B cell (primary cell): ENCODE measurements at regions not wholly inside any gene's neighbourhood (a gene's known extent, or its start where the extent isn't known, plus 50 kb on each side); places are given as distances from the start of the nearest gene placed in this dataset.

ENCODE experiments used
- ATAC-seq: fragments of 200-7000 bp; cut with Tn5 transposase; one replicate; pipeline ENCODE4 v1.10.0; 2021; ENCODE audit warnings: low read depth, mild to moderate bottlenecking, moderate number of reproducible peaks, moderate library complexity
- CTCF ChIA-PET: fragments of 350-600 bp; sonication (Branson Sonifier 250); formaldehyde crosslinking; loops from one replicate; lab custom pipeline; 2021; ENCODE audit warnings: antibody characterized with exemption, inconsistent platforms; lab: Charles Lee
- POLR2A ChIA-PET: fragments of 350-600 bp; sonication (Branson Sonifier 250); formaldehyde crosslinking; loops from one replicate; lab custom pipeline; 2021; ENCODE audit warnings: antibody characterized with exemption; lab: Charles Lee
- DNase-seq: peaks from one replicate; pipeline ENCODE4 v3.0.0; 2013
- H2AFZ ChIP-seq: 2 replicates; pipeline ENCODE4 v1.6.1; 2012; ENCODE audit warnings: mild to moderate bottlenecking, low read depth, low read length; ENCODE audit not compliant: insufficient read depth, poor library complexity, severe bottlenecking
- H3K27ac ChIP-seq, 2 donors: 1 replicate in 1 of 2; 2 replicates in 1 of 2; pipeline ENCODE4 v1.5.1; 2012 to 2013; ENCODE audit warnings: low read length in 2 of 2, mild to moderate bottlenecking in 2 of 2, moderate library complexity in 1 of 2
- H3K27me3 ChIP-seq, 4 experiments: fragments of 200-600 bp in 1 of 4; sonication (generic) in 1 of 4; replicated peaks in 1 of 4; 1 replicate in 2 of 4; 2 replicates in 2 of 4; pipeline versions ENCODE4 v1.6.1 to v1.7.0; 2013 to 2016; ENCODE audit warnings: low read length in 3 of 4, mild to moderate bottlenecking in 2 of 4, mixed read lengths in 1 of 4, moderate library complexity in 1 of 4; ENCODE audit not compliant: insufficient read depth in 4 of 4, control insufficient read depth in 3 of 4; ENCODE audit errors: control extremely low read depth in 1 of 4
- H3K36me3 ChIP-seq, 2 experiments: replicated peaks in 1 of 2; 1 replicate in 1 of 2; 2 replicates in 1 of 2; pipeline versions ENCODE4 v1.6.1 to v1.7.1; 2013; ENCODE audit warnings: low read length in 1 of 2; ENCODE audit not compliant: insufficient read depth in 2 of 2, control insufficient read depth in 1 of 2; ENCODE audit errors: control extremely low read depth in 1 of 2, extremely low read depth in 1 of 2
- H3K4me1 ChIP-seq, 2 donors: fragments of 200-600 bp in 1 of 2; sonication (generic) in 1 of 2; 1 replicate in 1 of 2; 2 replicates in 1 of 2; pipeline versions ENCODE4 v1.5.1 to v1.6.1; 2013 to 2017; ENCODE audit warnings: low read length in 2 of 2; ENCODE audit not compliant: control insufficient read depth in 2 of 2, insufficient read depth in 2 of 2
- H3K4me2 ChIP-seq: replicated peaks from 2 replicates; pipeline ENCODE3; 2012; ENCODE audit warnings: mild to moderate bottlenecking, low read depth, low read length; ENCODE audit not compliant: poor library complexity, severe bottlenecking
- H3K4me3 ChIP-seq, 5 experiments: fragments of 200-600 bp in 1 of 5; sonication (generic) in 1 of 5; 1 replicate in 3 of 5; 2 replicates in 2 of 5; pipeline versions ENCODE4 v1.5.1 to v1.7.0; 2011 to 2016; ENCODE audit warnings: low read length in 4 of 5, mild to moderate bottlenecking in 4 of 5, low read depth in 2 of 5, control low read depth in 1 of 5, moderate library complexity in 1 of 5; ENCODE audit not compliant: insufficient read depth in 1 of 5; ENCODE audit errors: control extremely low read depth in 1 of 5, extremely low read depth in 1 of 5
- H3K79me2 ChIP-seq: fragments of 200-600 bp; sonication (generic); one replicate; pipeline ENCODE4 v1.6.0; 2016; ENCODE audit warnings: low read length; ENCODE audit not compliant: control insufficient read depth, insufficient read depth
- H3K9ac ChIP-seq: fragments of 200-600 bp; sonication (generic); 2 replicates; pipeline ENCODE4 v1.6.1; 2017; ENCODE audit warnings: mild to moderate bottlenecking, low read length, moderate library complexity
- H3K9me3 ChIP-seq, 3 donors: one replicate each; pipeline versions ENCODE4 v1.6.1 to v1.7.1; 2013; ENCODE audit warnings: low read length in 2 of 3; ENCODE audit not compliant: control insufficient read depth in 2 of 3, insufficient read depth in 1 of 3; ENCODE audit errors: control extremely low read depth in 1 of 3
- H4K20me1 ChIP-seq: 2 replicates; pipeline ENCODE4 v1.6.0; 2012; ENCODE audit warnings: mild to moderate bottlenecking, low read length; ENCODE audit not compliant: insufficient read depth, control insufficient read depth, poor library complexity, severe bottlenecking
- H3K27ac Mint-ChIP-seq: one replicate; pipeline ENCODE4 v1.8.0; 2021; ENCODE audit warnings: mixed read lengths
- H3K27me3 Mint-ChIP-seq: one replicate; pipeline ENCODE4 v1.8.0; 2021; ENCODE audit warnings: mixed read lengths
- H3K4me1 Mint-ChIP-seq: one replicate; pipeline ENCODE4 v1.8.0; 2021; ENCODE audit warnings: mixed read lengths
- H3K4me3 Mint-ChIP-seq: one replicate; pipeline ENCODE4 v1.8.0; 2021; ENCODE audit warnings: mixed read lengths
- H3K9me3 Mint-ChIP-seq: one replicate; pipeline ENCODE4 v1.8.0; 2022; ENCODE audit warnings: mixed read lengths; ENCODE audit not compliant: insufficient read depth
- CTCF ChIP-seq: fragments of 200-600 bp; IDR thresholded peaks from one replicate; pipeline ENCODE4 v1.8.0; 2022; ENCODE audit warnings: antibody characterized with exemption, mild to moderate bottlenecking
- EZH2 ChIP-seq: IDR thresholded peaks from 2 replicates; pipeline ENCODE4 v1.6.1; 2012; ENCODE audit warnings: borderline replicate concordance, low read depth, mild to moderate bottlenecking, moderate library complexity, low read length; ENCODE audit not compliant: insufficient read depth, poor library complexity, severe bottlenecking
- WGBS: methylation state at CpG from one replicate; pipeline ENCODE4 v1.1.5; 2013; ENCODE audit warnings: missing lambda C conversion rate; ENCODE audit not compliant: insufficient coverage; 5-methylcytosine and 5-hydroxymethylcytosine counted together
- intact Hi-C: fragments of 100-400 bp; cut with micrococcal nuclease; formaldehyde crosslinking; loops from one replicate; pipeline ENCODE4 v1.10.0; 2022

DNA sequence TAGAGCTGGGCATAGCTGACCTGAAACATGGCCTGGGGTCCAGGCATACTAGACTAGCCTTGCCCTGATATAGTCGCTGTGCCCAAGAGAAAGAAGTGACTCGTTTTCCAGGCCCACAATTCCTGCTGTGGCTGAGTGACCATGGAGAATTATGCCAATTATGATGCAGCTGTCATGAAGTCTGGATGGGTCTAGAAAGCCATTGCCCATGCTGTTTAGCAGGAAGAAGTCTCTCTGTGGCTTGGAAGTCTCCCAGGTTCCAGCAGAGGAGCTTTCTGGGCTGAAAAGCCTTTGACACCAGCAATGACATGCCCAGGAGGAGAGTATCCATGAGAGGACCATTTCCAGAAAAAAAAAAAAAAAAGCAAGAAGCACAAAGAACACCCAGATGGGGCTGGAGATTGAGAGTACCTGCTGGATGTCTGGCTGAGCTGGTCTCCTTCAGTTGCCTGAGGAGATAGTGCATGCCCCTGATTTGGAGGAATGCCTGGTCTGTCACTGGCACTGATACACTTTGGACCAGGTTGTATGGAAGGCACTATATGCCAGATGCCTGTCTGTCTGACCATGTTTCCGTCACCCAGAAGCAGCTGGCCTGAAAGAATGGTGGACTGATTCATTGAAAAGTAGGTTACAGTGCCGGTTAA lies 128.0 kb upstream of the EPB41L4A start:
- intact Hi-C loops: no loop called here

DNA sequence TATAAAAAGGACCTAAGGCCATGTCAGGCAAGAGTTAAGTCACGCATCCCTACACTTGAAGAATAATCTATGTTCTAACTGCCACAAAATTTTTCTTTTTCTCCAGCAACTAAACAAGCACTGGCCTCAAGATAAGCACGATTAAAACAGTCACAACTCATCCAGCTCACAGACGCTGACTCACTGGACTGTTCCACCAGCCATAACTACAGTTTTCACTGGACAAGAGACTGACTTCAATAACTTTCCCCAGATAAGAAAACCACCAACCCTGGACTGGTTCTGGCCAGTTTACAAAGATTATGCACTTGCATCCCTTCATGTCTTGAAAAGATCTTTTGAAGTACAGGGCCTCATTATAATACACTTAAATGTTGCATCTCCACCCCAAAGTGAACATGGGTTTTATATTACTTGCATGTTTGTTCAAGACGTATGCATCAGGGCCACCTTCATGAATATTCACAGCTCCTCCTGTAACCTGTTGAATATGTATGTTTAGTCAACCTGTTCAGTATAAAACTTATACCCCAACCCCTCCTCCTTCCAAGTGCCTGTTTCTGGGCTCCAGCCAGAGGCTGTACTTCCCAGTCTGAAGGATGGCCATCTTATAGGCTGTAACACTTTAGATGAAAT lies 129.3 kb upstream of the EPB41L4A start:
- no peak for ATAC-seq

More for the DNA sequence above, 128.0 kb upstream of the EPB41L4A start:
- Histone ChIP-seq H3K4me1 (peaks cover 15 to 18% of the 10 kb centered on the region in 2 donors), H3K4me3 (no peak overlapping the region), H3K79me2 (no peaks in the 10 kb centered on the region), H3K27me3 (no peaks in the 10 kb centered on the region), H3K4me2 (no peak overlapping the region), H4K20me1 (no peaks in the 10 kb centered on the region), H3K36me3 (no peaks in the 10 kb centered on the region), H3K9ac (no peak overlapping the region), H2AFZ (no peak overlapping the region), H3K27ac (no peak overlapping the region), H3K9me3 (peaks cover 0 to 3% (median 0%) of the 10 kb centered on the region in 3 donors)
- no peak overlapping the region for H3K27ac Mint-ChIP-seq
- no peak for TF ChIP-seq EZH2
- peaks cover 5% of the 10 kb centered on the region for H3K9me3 Mint-ChIP-seq
- DNase-seq (no peak), ATAC-seq (no peak)
- CTCF ChIA-PET: interaction anchor here (1.3 to 4.2 kb wide), 8 partner anchors 18 to 386 kb away, joined by 3 to 25 read pairs (median 5); no protein-coding TSS in a partner anchor
- H3K4me1 Mint-ChIP-seq: peaks cover 26% of the 10 kb centered on the region
- H3K27me3 Mint-ChIP-seq: no peaks in the 10 kb centered on the region
- POLR2A ChIA-PET: no interaction called here
- WGBS: 92% methylated on average over 4 of the region's 4 CpGs
- no peak overlapping the region for H3K4me3 Mint-ChIP-seq

More for the DNA sequence above, 129.3 kb upstream of the EPB41L4A start:
- WGBS: 60% methylated on average over 3 of the region's 4 CpGs
- Histone ChIP-seq H3K27ac (peak overlapping the region in 1 of 2 donors; percentile 63), H3K9ac (peak overlapping the region; percentile 9), H3K27me3 (no peaks in the 10 kb centered on the region), H3K4me3 (no peak overlapping the region), H2AFZ (peak overlapping the region; percentile 41), H3K79me2 (no peaks in the 10 kb centered on the region), H3K9me3 (peaks cover 0 to 3% (median 0%) of the 10 kb centered on the region in 3 donors), H3K4me2 (peak overlapping the region; percentile 33), H4K20me1 (no peaks in the 10 kb centered on the region), H3K4me1 (peaks cover 15 to 18% of the 10 kb centered on the region in 2 donors), H3K36me3 (no peaks in the 10 kb centered on the region)
- intact Hi-C loops: loop anchor here (2.0 kb wide), 1 partner anchor 16 kb away; no protein-coding TSS in a partner anchor
- H3K27me3 Mint-ChIP-seq: no peaks in the 10 kb centered on the region
- H3K9me3 Mint-ChIP-seq: peaks cover 3% of the 10 kb centered on the region
- peak overlapping the region; percentile 8 for H3K27ac Mint-ChIP-seq
- TF ChIP-seq EZH2: no peak
- TF ChIP-seq CTCF: no peak
- H3K4me3 Mint-ChIP-seq: no peak overlapping the region
- ChIA-PET POLR2A (no interaction called here), CTCF (interaction anchor here (0.6 to 8.5 kb wide), 8 partner anchors 8 to 373 kb away, joined by 3 to 190 read pairs (median 4); no protein-coding TSS in a partner anchor)
- peaks cover 26% of the 10 kb centered on the region for H3K4me1 Mint-ChIP-seq
- no peak for DNase-seq
